HG03354 (cell line): ENCODE measurements at regions not wholly inside any gene's neighbourhood (a gene's known extent, or its start where the extent isn't known, plus 50 kb on each side); places are given as distances from the start of the nearest gene placed in this dataset.
A peak's percentile ranks its signal among the peaks of the same experiment; 100 is the strongest.

ENCODE experiments used
- ATAC-seq: cut with Tn5 transposase; IDR thresholded peaks from one replicate; pipeline ENCODE4 v1.9.1; 2021; ENCODE audit warnings: mild to moderate bottlenecking; ENCODE audit not compliant: unreplicated experiment, poor library complexity, severe bottlenecking

DNA sequence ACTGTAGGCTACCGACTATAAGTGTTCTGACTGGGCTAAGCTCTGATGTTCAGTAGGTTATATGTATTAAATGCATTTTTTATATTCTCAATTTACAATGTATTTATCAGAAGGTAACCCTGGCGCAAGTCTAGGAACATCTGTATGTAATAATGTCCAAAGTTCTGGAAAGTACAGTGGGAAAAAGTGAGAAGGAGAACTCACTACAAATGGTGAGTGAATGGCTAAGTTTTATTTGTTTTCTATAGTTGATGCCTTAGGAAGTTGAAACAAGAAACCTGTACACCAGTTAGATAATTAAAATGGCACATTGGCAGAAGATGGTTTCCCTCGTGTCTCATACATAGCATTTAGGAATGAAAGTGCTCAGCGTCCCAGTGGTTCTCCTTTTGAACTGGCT is 333.4 kb upstream of the THRB start:
- no peak for ATAC-seq

DNA sequence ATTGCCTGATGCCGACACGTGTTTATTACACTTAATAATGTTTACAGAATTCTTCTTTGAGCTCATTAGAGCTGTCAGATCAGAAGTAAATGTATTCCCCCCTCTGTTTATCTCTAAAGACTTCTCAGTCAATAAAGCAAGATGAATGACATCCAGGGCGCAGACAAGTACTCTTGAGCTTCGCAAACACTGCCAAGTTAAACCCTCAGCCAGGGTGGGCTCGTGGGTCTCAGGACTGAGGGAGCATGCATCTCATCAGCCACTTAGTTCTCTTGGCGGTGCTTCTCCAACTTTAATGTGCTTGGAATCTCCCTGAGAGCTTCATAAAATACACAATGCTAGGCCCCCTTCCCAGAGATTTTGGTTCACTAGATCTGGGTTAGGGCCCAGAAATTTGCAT is 333.9 kb upstream of the THRB start:
- ATAC-seq = no peak

DNA sequence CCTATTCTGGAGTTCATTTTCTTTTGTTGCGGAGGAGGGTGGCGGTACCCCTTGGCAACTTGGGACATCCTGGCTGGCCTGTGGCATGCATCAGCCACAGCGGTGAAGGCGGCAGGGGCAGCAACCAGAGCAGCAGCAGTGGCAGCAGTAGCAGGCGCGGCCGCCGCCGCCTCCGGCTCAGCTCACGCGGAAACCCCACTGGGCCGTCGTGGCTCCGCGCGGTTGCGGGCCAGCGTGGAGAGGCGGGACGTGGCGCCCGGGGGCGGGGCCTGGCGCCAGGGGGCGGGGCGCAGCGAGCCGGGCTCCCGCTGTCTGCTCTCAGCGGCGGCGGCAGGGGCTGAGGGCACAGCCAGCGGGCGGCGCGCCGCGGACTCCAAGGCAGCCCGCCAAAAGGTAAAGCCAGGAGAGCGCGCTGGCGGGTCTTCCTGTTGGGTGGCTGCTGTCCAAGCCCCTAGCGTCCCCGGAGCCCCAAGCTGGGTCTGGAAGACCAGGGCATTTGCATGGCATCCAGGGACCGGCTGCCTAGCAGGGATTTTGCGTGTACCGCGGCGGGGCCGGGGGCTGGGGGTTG is 334.4 kb upstream of the THRB start:
- peak; percentile 69 for ATAC-seq

DNA sequence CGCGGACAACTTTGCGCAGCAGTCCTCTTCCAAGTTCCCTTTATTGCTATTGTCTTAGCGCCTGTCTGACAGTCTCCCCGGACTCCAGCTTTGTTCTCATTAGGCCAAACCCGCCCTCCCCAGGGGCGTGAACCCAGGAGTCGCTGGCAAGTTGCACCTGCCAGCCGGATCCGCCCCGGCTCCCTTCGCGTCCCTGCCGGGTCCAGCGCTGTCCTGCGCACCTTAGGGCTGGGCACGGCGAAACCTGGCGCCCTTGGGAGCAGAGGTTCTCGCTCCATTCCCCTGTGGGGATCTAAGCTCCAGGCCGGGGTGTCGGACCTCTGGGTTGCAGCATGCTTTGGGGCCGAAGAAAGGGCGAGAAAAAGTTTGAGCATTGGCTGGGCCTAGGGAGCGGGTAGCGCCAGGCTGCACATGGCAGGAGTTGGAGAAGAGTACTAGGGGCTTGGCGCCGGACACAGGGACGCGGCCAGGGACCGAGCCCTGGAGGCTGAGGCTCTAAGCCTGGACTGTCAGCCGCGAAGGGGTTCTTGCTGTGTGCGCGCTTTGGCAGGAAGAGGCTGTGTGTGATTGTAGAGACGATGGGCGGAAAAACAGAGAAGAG is 335.1 kb upstream of the THRB start:
- ATAC-seq = peak; percentile 18

DNA sequence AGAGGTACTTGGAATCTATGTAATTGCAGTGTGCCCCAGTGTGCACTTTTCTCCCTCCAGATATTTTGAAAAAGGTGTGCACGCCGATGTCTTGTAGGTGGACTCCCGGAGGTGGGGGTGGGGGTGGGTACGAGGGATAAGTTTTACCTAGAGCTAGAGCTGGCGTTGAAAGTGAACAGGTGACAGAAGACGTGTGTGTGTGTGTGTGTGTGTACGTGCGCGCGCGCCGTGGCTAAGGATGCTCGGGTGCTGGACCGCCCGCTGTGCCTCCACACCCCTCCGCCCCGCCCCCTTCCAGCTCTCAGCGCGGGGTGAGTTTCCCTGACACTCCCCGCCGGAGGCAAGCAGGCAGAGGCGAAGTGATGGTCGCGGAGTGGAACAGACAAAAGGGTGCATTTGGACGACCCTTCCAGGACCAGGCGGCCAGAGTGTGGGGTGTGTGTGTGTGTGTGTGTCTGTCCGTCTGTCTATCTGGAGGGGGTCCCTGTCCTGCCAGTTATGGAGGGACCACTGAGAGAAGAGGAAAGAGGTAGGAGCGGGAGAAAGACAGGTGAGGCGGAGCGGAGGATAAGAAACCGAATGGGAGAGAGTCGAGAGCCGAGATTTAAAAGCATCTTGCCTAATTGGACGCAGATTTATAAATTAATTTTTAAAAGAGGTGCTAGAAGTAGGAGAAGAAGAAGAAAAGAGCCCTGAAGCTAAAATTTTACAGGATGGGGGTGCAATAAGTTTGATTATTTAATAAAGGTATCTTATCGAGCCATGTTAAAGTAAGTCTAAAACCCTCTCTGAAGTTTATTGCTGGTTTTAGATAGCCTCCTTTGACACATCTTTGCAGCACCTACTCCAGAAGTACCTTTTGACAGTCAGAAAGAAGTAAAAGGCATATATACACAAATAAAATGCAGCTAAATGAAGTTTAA is 335.8 kb upstream of the THRB start:
- no peak for ATAC-seq

DNA sequence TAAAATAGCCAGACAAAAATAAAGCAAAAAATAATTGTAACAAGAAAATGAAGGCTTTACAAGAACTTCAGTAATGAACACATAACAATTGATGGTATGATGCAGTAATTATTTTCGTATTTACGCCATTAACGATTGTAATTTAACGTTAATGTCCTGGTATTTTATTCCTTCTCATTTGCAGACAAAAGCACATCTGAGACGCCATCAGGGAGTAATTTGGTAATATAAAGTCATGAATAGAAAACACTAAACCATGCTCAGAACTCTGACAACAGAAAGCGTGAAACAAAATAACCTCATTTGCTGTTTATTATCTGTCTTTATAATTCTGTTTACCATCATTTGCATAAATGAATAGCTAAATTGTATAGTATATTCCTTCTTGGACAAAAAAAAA is 336.6 kb upstream of the THRB start:
- ATAC-seq = no peak

DNA sequence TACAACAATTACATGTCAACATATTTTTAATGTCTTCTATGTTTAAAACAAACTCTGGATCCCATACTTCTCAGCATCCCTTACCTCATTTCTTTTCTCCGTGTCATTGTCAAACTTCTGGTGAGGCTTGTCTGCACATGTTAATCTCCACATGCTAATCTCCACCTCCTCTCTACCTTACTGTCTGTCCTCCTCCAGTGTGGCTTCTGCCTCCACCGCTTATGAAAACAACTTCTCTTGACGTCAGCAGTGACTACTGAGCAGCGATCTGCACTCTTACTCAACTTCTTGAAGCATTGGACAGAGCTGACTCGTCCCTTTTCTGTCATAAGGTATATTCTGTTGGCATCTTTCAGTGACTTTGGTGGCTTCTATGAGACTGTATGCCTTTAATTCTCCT is 338.2 kb upstream of the THRB start:
- no peak for ATAC-seq

DNA sequence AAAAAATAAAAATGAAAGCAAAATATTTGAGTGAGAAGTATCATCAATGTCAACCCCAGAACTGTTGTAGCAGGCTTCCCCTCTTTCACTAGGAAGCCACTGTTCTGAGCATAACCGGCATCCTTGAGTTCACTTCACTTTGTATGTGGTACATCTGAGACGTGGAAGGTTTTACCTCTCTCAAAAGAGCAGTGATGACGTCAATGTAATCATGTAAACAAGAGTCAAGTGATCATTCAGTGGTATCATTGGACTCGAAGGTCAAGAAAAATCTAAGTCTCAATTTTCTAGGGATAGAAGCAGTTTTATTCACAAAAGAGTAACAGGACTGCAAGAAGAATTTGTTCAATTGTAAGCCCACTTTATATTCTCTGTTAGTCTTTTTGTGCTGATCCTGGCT is 339.8 kb upstream of the THRB start:
- ATAC-seq = no peak

DNA sequence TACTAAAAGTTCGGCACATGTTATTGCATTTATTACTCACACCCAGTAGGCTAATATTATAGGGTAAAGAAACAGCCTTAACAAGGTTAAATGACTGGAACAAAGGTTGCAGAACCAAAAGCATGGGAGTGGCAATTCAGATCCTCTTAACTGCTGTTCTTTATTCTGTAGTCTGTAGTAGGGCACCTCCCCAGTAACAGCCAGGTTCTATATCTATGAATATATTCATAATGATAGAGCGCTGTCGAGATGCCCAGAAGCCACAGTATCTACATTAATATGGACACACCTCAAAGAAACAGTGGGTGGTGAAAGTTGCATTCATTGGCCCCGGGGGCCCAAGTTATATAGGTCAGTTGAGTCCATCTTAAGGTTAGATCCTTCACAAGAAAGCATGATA is 340.9 kb upstream of the THRB start:
- ATAC-seq = no peak

DNA sequence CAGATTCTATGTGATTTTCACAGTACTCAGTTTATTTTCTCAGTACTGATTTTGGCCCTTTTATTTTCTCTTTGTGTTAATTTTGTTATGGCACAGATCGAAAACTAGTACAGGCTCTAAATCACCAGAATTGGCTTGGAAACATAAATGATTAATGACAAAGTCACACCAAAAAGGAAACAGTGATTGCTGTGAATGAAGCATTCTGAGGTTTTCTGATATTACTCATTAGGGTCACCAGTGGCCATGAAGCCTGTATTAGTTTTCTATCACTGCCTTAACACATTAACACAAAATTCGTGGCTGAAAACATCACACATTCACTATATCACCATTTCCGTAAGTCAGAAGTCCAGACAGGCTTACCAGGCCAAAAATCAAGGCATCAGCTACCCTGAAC is 343.0 kb upstream of the THRB start:
- no peak for ATAC-seq

DNA sequence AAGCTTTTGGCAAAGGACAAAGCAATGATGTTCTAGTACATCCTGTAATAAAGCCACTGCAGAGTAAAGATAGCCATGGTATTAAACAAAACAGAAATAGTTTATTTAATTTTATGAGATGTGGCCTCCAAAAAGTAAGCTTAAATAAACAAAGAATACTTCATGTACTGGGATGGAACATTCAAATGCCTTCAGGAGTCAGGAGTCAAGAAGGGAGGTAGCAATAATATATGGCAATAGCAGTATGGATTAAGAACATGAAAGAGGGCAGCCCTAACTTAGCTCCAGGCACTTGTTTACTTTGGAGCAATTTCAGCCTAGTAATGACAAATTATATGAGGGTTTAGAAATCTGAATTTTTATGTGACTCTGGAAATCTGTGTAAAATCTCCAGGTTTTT is 343.9 kb upstream of the THRB start:
- no peak for ATAC-seq

DNA sequence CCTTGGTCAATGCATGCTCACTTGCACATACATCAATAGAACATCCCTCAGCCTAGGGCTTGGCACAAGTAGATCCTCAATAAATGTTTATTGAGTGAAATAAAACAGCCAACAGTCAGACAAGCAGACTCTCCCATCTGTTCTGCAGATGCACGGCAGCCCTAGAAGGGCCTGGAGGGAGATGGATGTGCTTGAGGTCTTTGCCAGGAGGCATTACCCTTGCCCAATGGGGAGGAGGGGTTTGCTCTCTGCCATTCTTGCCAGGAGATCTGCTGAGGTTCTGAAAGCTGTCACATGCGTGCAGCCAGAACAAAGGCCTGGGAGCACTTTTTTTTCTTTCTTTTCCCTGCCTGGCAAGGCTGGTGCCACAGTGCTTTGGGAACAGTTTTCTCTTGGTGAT is 349.3 kb upstream of the THRB start:
- no peak for ATAC-seq

DNA sequence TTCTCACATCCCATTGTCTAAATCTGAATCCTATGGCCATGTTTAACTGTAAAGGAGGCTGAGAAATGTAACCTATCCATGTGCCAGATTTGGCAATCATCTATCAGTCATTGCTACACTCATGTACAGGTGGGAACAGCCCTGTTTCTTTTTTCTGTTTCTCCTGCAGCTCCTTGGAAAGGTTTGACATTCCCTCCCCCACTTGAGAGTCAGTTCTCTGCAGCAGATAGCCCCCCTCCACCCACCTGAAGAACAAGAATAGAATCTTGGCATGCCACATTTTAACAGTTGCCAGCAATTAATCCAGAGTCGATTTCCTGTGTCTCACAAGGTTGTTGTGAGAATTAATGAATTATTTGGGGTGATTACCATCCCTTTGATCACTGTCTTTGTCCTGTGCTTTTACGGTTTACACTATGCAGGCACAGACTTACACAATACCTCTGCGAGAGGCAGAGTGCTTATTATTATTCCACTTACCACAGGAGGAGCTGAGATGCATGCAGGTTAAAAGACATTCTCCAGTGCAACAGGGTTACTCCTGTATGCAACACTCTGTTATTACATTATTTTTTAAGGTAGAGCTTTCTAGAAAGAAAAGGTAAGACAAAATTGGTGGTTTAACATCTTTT is 351.0 kb upstream of the THRB start:
- ATAC-seq = no peak

DNA sequence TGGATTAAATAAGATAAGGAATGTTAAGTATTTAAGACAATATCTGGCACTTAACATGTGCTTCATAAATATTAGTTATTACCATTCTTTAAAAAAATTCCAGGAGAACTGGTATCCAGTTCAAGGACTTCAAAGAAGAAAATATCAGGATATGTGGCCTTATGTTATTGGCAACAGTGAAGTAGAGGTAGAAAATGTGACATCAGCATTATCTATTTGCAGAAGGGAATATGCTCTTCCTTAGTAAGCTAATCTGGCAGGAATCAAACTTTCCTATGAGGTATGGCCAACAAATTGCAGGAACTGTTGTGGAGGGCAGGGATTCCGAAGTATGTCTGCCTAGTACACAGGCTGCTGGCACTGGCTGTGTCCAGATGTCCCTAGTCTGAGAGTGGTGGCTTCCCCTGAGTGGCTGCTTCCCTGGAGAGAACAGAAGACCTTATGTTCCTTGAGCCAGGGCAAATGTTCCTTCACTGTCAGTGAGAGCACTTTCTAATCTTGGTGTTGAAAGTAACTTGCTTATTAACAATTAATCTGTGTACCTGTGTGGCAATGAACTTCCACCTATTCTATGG is 351.7 kb upstream of the THRB start:
- no peak for ATAC-seq

DNA sequence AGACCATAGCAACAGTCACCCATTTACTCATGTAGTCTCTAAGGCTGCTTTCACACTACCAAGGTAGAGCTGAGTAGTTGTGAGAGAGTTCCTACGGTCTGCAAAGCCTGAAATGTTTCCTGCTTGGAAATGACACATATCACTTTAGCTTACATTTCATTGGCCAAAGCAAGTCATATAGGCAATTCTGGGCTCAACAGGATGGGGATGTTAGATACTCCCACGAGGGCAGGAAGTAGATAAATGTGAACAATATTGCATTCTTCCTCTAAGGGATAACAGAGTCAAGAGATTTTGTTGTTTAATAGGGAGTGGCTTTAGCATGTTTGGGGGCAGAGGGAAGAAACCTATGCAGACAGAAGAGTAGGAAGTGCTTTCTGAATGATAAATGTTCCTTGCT is 355.6 kb upstream of the THRB start:
- ATAC-seq = no peak

DNA sequence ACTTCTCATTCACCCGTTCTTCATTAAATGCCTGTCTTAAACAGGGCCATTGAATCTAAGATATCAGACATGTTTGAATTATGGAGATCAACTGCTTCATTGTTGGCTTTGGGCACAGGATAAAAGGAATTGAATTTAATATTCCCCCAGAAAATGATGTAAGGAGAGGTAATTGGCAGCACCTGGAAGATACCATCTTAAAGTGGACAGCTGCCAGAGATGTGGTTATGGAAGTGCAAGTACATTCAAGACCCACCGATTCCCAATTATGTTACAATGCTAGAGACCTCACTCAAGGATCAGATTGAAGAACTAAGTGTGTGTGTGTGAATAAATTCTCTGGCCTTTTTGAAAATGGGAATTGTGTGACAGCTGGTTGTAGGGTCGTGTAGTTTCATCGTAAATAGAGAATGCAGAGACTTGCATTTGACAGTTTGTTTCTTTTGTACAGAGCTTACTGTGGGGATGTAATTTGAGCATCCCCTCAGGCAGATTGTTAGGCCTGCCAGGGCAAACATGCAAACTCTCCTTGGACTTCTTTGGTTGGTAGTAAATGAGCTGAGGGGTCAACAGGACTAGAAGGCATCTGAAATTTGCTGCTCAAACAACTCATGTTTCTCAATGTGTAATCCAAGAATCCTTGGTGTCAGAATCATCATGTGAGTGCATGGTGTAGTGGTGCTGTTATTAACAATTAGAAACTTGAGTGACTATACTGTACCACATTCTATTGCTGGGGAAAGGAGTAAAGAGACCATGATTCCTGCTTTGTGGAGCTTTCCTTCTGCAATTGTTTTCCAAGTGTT is 359.2 kb upstream of the THRB start:
- no peak for ATAC-seq

DNA sequence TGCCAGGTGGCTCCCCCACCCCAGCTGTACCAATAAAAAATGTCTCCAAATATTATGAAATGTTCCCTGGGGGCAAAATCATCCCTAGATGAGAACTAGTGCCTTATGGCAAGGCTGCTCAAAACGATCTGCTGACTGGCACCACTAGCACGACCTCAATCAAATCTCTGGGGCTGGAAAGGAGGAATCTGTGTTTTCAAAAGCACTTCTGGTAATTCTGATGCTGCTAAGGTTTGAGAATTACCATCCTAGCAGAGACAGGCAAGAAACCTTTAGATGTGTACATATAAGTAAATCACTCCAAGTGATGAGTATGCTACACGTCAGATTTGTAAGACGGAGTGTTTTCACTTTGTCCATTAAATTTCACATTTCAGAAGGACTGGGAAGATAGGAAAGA is 360.1 kb upstream of the THRB start:
- no peak for ATAC-seq

DNA sequence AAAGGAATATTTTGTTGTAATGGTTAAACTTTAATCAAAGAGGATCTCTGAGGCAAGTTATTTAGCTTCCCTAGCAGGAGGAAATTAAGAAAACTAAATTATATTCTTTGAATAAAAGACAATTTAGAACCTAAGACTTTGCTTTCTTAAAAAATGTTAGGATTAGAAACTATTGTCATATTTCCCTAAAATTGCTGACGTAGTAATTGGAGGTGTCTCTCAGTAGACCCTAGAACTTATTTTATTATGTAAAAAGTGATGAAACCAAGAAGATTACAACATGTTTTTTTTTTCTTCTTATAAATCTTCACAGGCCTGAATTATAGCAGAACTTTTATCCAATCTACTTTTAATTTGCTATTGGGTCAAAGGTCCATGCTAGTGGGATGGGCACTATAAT is 363.3 kb upstream of the THRB start:
- no peak for ATAC-seq

DNA sequence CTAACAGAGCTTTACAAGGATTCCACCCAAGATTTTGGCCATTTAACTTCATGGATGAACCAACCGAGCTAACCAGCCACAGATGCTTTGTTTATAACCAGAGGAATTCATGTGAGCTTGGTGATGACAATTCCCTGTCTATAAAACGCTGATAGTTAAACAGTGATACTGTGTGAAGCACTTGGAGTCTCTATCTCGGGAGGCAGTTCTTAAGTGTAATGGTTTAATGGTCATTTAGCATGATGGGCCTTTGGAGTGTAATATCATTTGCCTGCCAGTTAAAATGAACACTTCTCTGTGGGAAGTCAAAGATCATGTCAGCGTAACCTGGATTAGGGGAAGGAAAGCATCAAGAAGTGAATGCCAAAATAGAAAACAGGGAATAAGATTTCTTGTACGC is 368.6 kb upstream of the THRB start:
- ATAC-seq = no peak

DNA sequence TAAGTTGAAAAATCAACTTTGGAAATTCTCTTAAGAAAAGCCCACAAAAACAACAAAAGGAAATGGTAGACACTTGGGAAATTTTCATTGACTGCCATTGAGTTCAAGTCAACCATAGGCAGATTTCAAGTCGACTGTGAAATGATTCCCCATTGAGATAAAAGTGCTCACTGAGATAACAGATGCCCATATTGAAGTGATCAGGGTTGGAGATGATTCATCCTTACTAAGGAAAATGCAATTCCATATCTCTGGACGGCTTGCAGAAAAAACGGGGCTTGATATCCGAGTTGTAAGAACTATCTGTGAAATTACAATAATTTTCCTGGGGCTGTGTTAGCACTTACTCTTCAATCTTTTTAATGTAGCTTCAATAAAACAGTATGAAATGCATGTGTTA is 373.1 kb upstream of the THRB start:
- no peak for ATAC-seq
